HFFc6 (cell line): ENCODE measurements at regions not wholly inside any gene's neighbourhood (a gene's known extent, or its start where the extent isn't known, plus 50 kb on each side); places are given as distances from the start of the nearest gene placed in this dataset.

ENCODE experiments used
- DNase-seq: peaks from one replicate; pipeline ENCODE4 v3.0.0-alpha.2; 2018
- H3K27ac Mint-ChIP-seq: 2 replicates; pipeline ENCODE4 v1.8.0; 2020; ENCODE audit warnings: mild to moderate bottlenecking, mixed read lengths
- H3K27me3 Mint-ChIP-seq: 2 replicates; pipeline ENCODE4 v1.8.0; 2021; ENCODE audit warnings: mild to moderate bottlenecking, moderate library complexity, mixed read lengths; ENCODE audit not compliant: insufficient read depth
- H3K36me3 Mint-ChIP-seq: 2 replicates; pipeline ENCODE4 v1.8.0; 2021; ENCODE audit warnings: low read depth, mixed read lengths
- H3K4me1 Mint-ChIP-seq: 2 replicates; pipeline ENCODE4 v1.8.0; 2020; ENCODE audit warnings: low read depth, mixed read lengths
- H3K4me3 Mint-ChIP-seq: 2 replicates; pipeline ENCODE4 v1.8.0; 2020; ENCODE audit warnings: mild to moderate bottlenecking, moderate library complexity, mixed read lengths
- H3K9me3 Mint-ChIP-seq: 2 replicates; pipeline ENCODE4 v1.8.0; 2020; ENCODE audit warnings: mild to moderate bottlenecking, mixed read lengths
- TF ChIP-seq, protein P1 (sequence below): fragments of 200-600 bp; sonication (generic); IDR thresholded peaks from 2 replicates; pipeline ENCODE4 v1.5.0; 2021; ENCODE audit warnings: antibody characterized with exemption, mild to moderate bottlenecking

- Mint-ChIP-seq H3K27me3 (no peaks in the 10 kb centered on the region), H3K36me3 (peaks cover 5% of the 10 kb centered on the region; the same call in 1 of the 2 replicates), H3K4me3 (no peak overlapping the region), H3K4me1 (no peaks in the 10 kb centered on the region), H3K27ac (no peak overlapping the region), H3K9me3 (peaks cover 47% of the 10 kb centered on the region)
- TF ChIP-seq, protein P1, sequence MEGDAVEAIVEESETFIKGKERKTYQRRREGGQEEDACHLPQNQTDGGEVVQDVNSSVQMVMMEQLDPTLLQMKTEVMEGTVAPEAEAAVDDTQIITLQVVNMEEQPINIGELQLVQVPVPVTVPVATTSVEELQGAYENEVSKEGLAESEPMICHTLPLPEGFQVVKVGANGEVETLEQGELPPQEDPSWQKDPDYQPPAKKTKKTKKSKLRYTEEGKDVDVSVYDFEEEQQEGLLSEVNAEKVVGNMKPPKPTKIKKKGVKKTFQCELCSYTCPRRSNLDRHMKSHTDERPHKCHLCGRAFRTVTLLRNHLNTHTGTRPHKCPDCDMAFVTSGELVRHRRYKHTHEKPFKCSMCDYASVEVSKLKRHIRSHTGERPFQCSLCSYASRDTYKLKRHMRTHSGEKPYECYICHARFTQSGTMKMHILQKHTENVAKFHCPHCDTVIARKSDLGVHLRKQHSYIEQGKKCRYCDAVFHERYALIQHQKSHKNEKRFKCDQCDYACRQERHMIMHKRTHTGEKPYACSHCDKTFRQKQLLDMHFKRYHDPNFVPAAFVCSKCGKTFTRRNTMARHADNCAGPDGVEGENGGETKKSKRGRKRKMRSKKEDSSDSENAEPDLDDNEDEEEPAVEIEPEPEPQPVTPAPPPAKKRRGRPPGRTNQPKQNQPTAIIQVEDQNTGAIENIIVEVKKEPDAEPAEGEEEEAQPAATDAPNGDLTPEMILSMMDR, result no peak
- no peak for DNase-seq
These were observed 838.1 kb upstream of the SEMA6D start for GRCh38 chr15:46879032-46879770.

GRCh38 chr15:46880791-46881190 is 836.5 kb upstream of the SEMA6D start:
- Mint-ChIP-seq H3K36me3 (peaks cover 5% of the 10 kb centered on the region; the same call in 1 of the 2 replicates), H3K9me3 (peaks cover 50% of the 10 kb centered on the region), H3K4me3 (no peak overlapping the region), H3K27me3 (no peaks in the 10 kb centered on the region), H3K4me1 (no peaks in the 10 kb centered on the region), H3K27ac (no peak overlapping the region)
- no peak for DNase-seq
- TF ChIP-seq, protein P1, result no peak

GRCh38 chr15:46892621-46893160 is 824.6 kb upstream of the SEMA6D start:
- DNase-seq, result no peak
- Mint-ChIP-seq H3K4me1 (no peaks in the 10 kb centered on the region), H3K27ac (no peak overlapping the region), H3K4me3 (no peak overlapping the region), H3K36me3 (no peaks in the 10 kb centered on the region), H3K27me3 (no peaks in the 10 kb centered on the region), H3K9me3 (peaks cover 47% of the 10 kb centered on the region)
- TF ChIP-seq, protein P1, result no peak

DNA sequence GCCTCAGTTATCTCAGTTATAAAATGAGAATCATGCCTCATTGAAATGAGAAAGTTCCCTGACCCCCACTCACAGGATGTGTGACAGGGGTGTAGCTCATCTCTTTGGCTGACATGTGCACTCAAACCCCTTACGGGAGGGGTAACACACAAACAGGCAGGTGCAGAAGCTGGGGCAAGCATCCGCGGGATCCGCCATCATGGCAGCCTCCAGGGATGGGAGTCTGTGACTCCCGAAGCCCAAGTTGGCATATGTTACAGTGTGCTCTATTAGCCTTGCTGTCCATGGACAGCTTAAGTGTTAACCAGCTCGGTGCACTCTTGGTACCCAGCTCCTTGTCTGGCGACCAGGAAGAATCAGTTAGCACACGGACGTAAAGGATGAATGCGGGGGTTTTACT is 822.7 kb upstream of the SEMA6D start:
- H3K36me3 Mint-ChIP-seq, result no peaks in the 10 kb centered on the region
- TF ChIP-seq, protein P1, result no peak
- peaks cover 50% of the 10 kb centered on the region for H3K9me3 Mint-ChIP-seq
- DNase-seq, result no peak
- H3K27ac Mint-ChIP-seq, result no peak overlapping the region
- H3K4me1 Mint-ChIP-seq, result no peaks in the 10 kb centered on the region
- no peak overlapping the region for H3K4me3 Mint-ChIP-seq
- H3K27me3 Mint-ChIP-seq, result no peaks in the 10 kb centered on the region

- DNase-seq, result no peak
- TF ChIP-seq, protein P1, result no peak
- no peaks in the 10 kb centered on the region for H3K4me1 Mint-ChIP-seq
- H3K27me3 Mint-ChIP-seq, result no peaks in the 10 kb centered on the region
- H3K4me3 Mint-ChIP-seq, result no peak overlapping the region
- no peak overlapping the region for H3K27ac Mint-ChIP-seq
- H3K9me3 Mint-ChIP-seq, result peaks cover 53% of the 10 kb centered on the region
- H3K36me3 Mint-ChIP-seq, result no peaks in the 10 kb centered on the region
These were observed 820.0 kb upstream of the SEMA6D start for GRCh38 chr15:46897266-46897665.
